ENCODE measurements at regions not wholly inside any gene's neighbourhood (a gene's known extent, or its start where the extent isn't known, plus 50 kb on each side); places are given as distances from the start of the nearest gene placed in this dataset.

DNA sequence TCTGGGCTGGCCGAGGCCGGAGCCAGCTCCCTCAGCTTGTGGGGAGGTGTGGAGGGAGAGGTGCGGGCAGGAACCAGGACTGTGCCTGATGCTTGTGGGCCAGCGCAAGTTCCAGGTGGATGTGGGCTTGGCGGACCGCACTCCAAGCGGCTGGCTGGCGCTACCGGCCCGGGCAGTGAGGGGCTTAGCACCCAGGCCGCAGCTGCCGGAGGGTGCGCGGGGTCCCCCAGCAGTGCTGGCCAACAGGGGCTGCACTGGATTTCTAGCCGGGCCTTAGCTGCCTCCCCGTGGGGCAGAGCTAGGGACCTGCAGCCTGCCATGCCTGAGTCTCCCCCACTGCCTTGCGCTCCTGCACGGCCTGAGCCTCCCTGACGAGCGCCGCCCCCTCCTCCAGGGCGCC lies 242.8 kb downstream of the CCSER2 start:
- TF ChIP-seq, protein P1, sequence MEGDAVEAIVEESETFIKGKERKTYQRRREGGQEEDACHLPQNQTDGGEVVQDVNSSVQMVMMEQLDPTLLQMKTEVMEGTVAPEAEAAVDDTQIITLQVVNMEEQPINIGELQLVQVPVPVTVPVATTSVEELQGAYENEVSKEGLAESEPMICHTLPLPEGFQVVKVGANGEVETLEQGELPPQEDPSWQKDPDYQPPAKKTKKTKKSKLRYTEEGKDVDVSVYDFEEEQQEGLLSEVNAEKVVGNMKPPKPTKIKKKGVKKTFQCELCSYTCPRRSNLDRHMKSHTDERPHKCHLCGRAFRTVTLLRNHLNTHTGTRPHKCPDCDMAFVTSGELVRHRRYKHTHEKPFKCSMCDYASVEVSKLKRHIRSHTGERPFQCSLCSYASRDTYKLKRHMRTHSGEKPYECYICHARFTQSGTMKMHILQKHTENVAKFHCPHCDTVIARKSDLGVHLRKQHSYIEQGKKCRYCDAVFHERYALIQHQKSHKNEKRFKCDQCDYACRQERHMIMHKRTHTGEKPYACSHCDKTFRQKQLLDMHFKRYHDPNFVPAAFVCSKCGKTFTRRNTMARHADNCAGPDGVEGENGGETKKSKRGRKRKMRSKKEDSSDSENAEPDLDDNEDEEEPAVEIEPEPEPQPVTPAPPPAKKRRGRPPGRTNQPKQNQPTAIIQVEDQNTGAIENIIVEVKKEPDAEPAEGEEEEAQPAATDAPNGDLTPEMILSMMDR (IDR thresholded peaks at IDR 0.05; ENCODE audit: borderline replicate concordance, insufficient read depth, low read depth, low read length) = no peak
- H3K4me3 ChIP-seq (ENCODE audit: low read depth, low read length) = no peak overlapping the region

DNA sequence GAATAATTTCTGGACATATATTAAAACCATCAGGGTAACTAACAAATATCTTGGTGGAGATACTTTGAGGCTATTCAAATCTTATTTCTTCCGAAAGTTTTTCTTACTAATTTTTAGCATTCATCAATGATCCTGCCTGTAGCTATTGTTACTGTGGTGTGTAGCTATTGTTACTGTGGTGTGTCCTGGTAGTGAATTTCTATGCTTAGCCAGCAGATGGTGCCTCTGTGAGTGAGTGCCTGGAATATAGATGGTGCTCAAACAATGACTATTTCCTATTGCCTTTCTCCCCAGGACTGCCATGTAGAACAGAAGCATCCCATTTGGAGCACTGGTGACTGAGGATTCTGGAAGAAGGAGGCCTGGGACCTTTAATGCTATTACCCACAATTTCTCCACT lies 245.7 kb downstream of the CCSER2 start:
- TF ChIP-seq, protein P1 (IDR thresholded peaks at IDR 0.05; ENCODE audit: borderline replicate concordance, insufficient read depth, low read depth, low read length) = 0 out of 2 replicates have a peak, but pooled peaks have one; percentile 6
- H3K4me3 ChIP-seq (ENCODE audit: low read depth, low read length) = no peak overlapping the region

DNA sequence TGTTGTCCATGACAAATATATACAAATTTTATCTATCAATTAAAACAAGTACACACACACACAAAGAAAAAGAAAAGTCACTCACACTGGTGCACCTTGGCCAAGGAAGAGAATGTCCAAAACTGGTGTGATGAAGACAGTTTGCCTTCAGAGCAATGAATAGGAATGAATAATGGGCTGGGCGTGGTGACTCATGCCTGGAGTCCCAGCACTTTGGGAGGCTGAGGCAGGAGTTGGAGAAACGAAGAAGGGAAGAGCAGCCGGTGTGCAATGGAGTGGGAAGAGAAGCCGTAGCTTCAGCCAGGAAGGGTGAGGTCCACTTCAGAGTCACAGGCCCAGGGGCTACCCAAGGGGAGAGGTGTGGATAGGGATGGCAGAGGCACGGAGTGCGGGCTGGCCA lies 253.6 kb downstream of the CCSER2 start:
- TF ChIP-seq, protein P1 (IDR thresholded peaks at IDR 0.05; ENCODE audit: borderline replicate concordance, insufficient read depth, low read depth, low read length) = no peak
- no peak overlapping the region for H3K4me3 ChIP-seq (ENCODE audit: low read depth, low read length)

DNA sequence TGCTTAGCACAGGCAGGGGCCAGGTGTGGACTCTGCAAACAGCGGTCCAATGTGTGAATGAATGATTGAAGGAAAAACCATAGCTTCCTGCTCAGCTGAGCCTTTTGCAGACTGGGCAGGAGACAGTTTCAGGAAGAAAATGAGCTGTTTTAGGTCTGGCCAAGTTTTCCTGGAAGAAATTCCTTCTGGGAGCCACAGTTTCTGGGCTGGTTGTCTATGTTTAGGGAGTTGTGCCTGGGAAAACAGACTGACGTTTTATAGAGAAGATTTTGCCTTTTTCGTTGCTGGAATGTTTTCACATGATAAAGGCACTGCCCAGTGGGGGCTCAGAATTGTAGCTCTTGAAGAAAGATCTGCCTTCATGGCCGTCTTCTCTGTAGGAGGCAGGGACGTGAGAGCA lies 255.1 kb downstream of the CCSER2 start:
- TF ChIP-seq, protein P1 (IDR thresholded peaks at IDR 0.05; ENCODE audit: borderline replicate concordance, insufficient read depth, low read depth, low read length) = no peak
- H3K4me3 ChIP-seq (ENCODE audit: low read depth, low read length) = no peak overlapping the region

DNA sequence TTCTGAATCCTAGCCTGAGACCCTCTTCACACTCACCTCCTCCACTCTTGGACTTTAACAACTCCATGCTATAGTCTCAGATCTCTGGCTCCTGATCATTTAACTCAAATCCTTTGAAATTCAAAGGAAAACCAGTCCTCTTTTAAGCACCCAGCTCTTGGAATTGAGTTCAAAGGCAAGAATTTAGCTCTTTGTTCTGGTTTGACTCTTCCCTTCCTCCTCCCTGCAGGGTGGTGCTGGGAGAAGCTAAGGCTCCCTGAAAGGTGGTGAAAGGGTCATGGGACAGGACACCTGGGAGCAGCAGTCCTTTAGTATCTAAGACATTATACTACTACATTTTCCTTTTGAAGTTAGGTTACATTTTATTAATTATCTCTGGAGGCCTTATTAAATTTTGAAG lies 259.4 kb downstream of the CCSER2 start:
- TF ChIP-seq, protein P1 (IDR thresholded peaks at IDR 0.05; ENCODE audit: borderline replicate concordance, insufficient read depth, low read depth, low read length) = no peak
- no peak overlapping the region for H3K4me3 ChIP-seq (ENCODE audit: low read depth, low read length)

DNA sequence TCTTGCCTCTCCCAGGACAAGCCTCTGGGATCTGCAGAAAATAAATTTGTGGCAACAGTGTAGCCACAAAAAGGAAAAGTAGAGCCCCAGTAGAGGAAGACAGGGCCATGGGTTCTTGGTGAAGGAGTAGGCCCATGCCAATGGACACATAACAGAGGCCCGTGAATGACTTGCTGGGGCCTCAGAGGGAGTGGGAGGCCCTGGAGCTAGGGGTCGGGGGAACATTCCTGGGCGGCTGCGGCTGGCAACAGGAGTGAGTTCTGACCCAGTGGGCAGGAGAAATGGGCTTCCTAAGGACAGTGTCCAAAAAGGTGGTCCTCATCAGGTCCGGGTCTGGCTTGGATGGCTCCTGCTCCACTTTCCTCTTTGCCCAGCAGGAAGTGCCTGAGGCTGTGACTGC lies 260.0 kb downstream of the CCSER2 start:
- no peak overlapping the region for H3K4me3 ChIP-seq (ENCODE audit: low read depth, low read length)
- TF ChIP-seq, protein P1 (IDR thresholded peaks at IDR 0.05; ENCODE audit: borderline replicate concordance, insufficient read depth, low read depth, low read length) = no peak

DNA sequence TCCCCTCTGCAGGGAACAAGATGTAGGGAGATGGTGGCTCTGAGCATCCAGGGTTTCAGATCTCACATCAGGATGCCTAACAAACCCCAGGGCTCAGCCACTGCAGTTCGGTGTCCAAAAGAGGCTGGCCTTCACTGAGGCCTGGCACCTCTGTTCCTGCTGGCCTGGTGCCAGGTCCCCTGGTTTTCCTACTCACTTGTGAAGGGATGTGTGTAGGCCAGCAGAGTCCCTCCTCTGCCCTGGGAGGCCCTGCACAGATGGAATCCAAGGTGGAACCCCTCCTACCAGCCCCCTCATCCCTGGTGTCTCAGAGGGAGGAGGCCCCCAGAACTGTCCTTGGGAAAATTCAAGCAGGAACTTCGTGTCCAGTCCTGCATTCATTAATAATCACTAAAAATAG lies 260.6 kb downstream of the CCSER2 start:
- TF ChIP-seq, protein P1 (IDR thresholded peaks at IDR 0.05; ENCODE audit: borderline replicate concordance, insufficient read depth, low read depth, low read length) = no peak
- no peak overlapping the region for H3K4me3 ChIP-seq (ENCODE audit: low read depth, low read length)
